ENCODE measurements at regions not wholly inside any gene's neighbourhood (a gene's known extent, or its start where the extent isn't known, plus 50 kb on each side); places are given as distances from the start of the nearest gene placed in this dataset.

GRCh38 chr9:89794918-89795317, 190.1 kb downstream of the GADD45G start:
- H3K4me3 Mint-ChIP-seq: no peak overlapping the region
- H3K27me3 ChIP-seq (ENCODE audit: control insufficient read depth, insufficient read depth, low read length, poor library complexity, severe bottlenecking): no peaks in the 10 kb centered on the region
- peaks cover 4% of the 10 kb centered on the region for H3K4me1 Mint-ChIP-seq
- no peaks in the 10 kb centered on the region for H3K4me1 ChIP-seq (ENCODE audit: control insufficient read depth, insufficient read depth, low read length)
- no peak overlapping the region for H3K4me3 ChIP-seq (ENCODE audit: low read length)
- H3K36me3 Mint-ChIP-seq (ENCODE audit: low read depth): no peaks in the 10 kb centered on the region
- no peaks in the 10 kb centered on the region for H3K9me3 ChIP-seq (ENCODE audit: control insufficient read depth, low read length)
- no peaks in the 10 kb centered on the region for H3K36me3 ChIP-seq (ENCODE audit: control insufficient read depth, insufficient read depth, low read length)
- 90 to 94% methylated on average over 9 to 10 of the region's 10 CpGs for WGBS, 2 experiments (ENCODE audit: insufficient coverage in 1 of 2, insufficient read length in 1 of 2)
- peaks cover 2% of the 10 kb centered on the region for H3K27me3 Mint-ChIP-seq (ENCODE audit: insufficient read depth)
- H3K27ac Mint-ChIP-seq: no peak overlapping the region
- no peak overlapping the region for H3K9ac ChIP-seq (ENCODE audit: extremely low read depth, low read length, poor library complexity, severe bottlenecking)
- DNase-seq: no peak
- no peak for TF ChIP-seq CTCF (conservative IDR thresholded peaks at IDR 0.05)
- no peaks in the 10 kb centered on the region for H3K9me3 Mint-ChIP-seq
- H3K27ac ChIP-seq (ENCODE audit: low read depth, low read length): no peak overlapping the region

DNA sequence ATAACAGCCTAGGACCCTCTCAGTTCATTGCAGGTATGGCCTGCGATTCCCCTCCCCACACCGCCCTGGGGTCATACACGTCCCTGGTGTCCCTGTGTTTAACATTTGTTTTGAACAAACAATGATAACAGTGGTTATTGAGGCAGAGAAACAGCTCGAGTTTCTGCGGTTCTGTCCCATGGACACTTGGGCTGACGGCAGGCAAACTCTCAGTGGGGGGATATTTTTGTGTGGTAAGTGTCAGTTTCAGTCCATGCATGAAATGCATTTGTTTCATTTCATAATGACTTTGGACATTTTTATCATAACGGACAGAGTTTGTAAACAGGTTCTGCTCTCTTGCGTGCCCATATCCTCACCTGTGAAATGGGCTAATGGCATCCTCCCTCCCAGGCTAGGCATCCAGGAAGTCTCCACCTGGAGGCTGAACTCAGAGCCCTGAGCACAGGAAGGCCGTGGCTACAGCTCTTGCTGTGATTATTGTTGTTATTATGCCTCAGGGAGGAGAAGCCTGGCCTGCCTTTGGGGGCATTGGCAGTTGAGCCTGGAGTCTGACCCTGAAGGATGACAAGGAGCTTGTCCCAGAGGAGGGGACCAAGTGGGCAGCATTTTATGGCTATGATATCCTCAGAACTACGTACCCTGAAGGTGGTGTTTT, 190.9 kb downstream of the GADD45G start:
- no peaks in the 10 kb centered on the region for H3K9me3 Mint-ChIP-seq
- no peaks in the 10 kb centered on the region for H3K36me3 Mint-ChIP-seq (ENCODE audit: low read depth)
- WGBS, 2 experiments (ENCODE audit: insufficient coverage in 1 of 2, insufficient read length in 1 of 2): 83 to 87% methylated on average over 6 to 10 of the region's 10 CpGs
- peaks cover 4% of the 10 kb centered on the region for H3K4me1 Mint-ChIP-seq
- DNase-seq: no peak
- no peak overlapping the region for H3K27ac Mint-ChIP-seq
- Histone ChIP-seq H3K9ac (ENCODE audit: extremely low read depth, low read length, poor library complexity, severe bottlenecking) (no peak overlapping the region), H3K27me3 (ENCODE audit: control insufficient read depth, insufficient read depth, low read length, poor library complexity, severe bottlenecking) (no peaks in the 10 kb centered on the region), H3K4me3 (ENCODE audit: low read length) (no peak overlapping the region), H3K36me3 (ENCODE audit: control insufficient read depth, insufficient read depth, low read length) (no peaks in the 10 kb centered on the region), H3K27ac (ENCODE audit: low read depth, low read length) (no peak overlapping the region), H3K4me1 (ENCODE audit: control insufficient read depth, insufficient read depth, low read length) (no peaks in the 10 kb centered on the region), H3K9me3 (ENCODE audit: control insufficient read depth, low read length) (no peaks in the 10 kb centered on the region)
- no peak for TF ChIP-seq CTCF (conservative IDR thresholded peaks at IDR 0.05)
- H3K27me3 Mint-ChIP-seq (ENCODE audit: insufficient read depth): peaks cover 2% of the 10 kb centered on the region
- no peak overlapping the region for H3K4me3 Mint-ChIP-seq

- WGBS, 2 experiments (ENCODE audit: insufficient coverage in 1 of 2, insufficient read length in 1 of 2): 90 to 100% methylated on average over 3 to 6 of the region's 6 CpGs
- TF ChIP-seq CTCF (conservative IDR thresholded peaks at IDR 0.05): no peak
- H3K27ac ChIP-seq (ENCODE audit: low read depth, low read length): no peak overlapping the region
These were observed 191.8 kb downstream of the GADD45G start for GRCh38 chr9:89796606-89797005.

More at GRCh38 chr9:89796606-89797005, 191.8 kb downstream of the GADD45G start:
- Mint-ChIP-seq H3K9me3 (no peaks in the 10 kb centered on the region), H3K4me1 (peaks cover 4% of the 10 kb centered on the region), H3K27ac (no peak overlapping the region), H3K36me3 (ENCODE audit: low read depth) (no peaks in the 10 kb centered on the region), H3K4me3 (no peak overlapping the region), H3K27me3 (ENCODE audit: insufficient read depth) (peaks cover 2% of the 10 kb centered on the region)
- H3K4me1 ChIP-seq (ENCODE audit: control insufficient read depth, insufficient read depth, low read length): no peaks in the 10 kb centered on the region
- H3K27me3 ChIP-seq (ENCODE audit: control insufficient read depth, insufficient read depth, low read length, poor library complexity, severe bottlenecking): no peaks in the 10 kb centered on the region
- H3K9ac ChIP-seq (ENCODE audit: extremely low read depth, low read length, poor library complexity, severe bottlenecking): no peak overlapping the region
- no peaks in the 10 kb centered on the region for H3K36me3 ChIP-seq (ENCODE audit: control insufficient read depth, insufficient read depth, low read length)
- H3K9me3 ChIP-seq (ENCODE audit: control insufficient read depth, low read length): no peaks in the 10 kb centered on the region
- no peak for DNase-seq
- H3K4me3 ChIP-seq (ENCODE audit: low read length): no peak overlapping the region

All from endodermal cell (in vitro differentiated cells).